Kidney (tissue), 13 donors: ENCODE measurements at regions not wholly inside any gene's neighbourhood (a gene's known extent, or its start where the extent isn't known, plus 50 kb on each side); places are given as distances from the start of the nearest gene placed in this dataset.

ENCODE experiments used
- DNase-seq, 5 donors: peaks; one replicate each; pipeline ENCODE4 v3.0.0-alpha.2; 2013 to 2020
- FAIRE-seq: peaks from 2 replicates; lab custom pipeline; 2012; peaks lifted over from hg19 to GRCh38; lab: Jason Lieb, UNC
- H3K27ac ChIP-seq, 2 donors: one replicate each; pipeline ENCODE4 v1.7.0; 2013; ENCODE audit warnings: low read depth in 2 of 2, low read length in 2 of 2, inconsistent platforms in 1 of 2
- H3K27me3 ChIP-seq: one replicate; pipeline ENCODE4 v1.7.1; 2013; ENCODE audit warnings: low read length, inconsistent platforms; ENCODE audit not compliant: control insufficient read depth, insufficient read depth
- H3K36me3 ChIP-seq, 3 donors: one replicate each; pipeline versions ENCODE4 v1.7.0 to v1.7.1; 2013; ENCODE audit warnings: low read length in 3 of 3, control low read depth in 1 of 3, inconsistent platforms in 1 of 3; ENCODE audit not compliant: insufficient read depth in 3 of 3, control insufficient read depth in 2 of 3
- H3K4me1 ChIP-seq, 3 donors: one replicate each; pipeline versions ENCODE4 v1.7.0 to v1.7.1; 2013; ENCODE audit warnings: low read length in 3 of 3, inconsistent platforms in 1 of 3, low read depth in 1 of 3; ENCODE audit not compliant: control insufficient read depth in 2 of 3, insufficient read depth in 2 of 3
- H3K4me3 ChIP-seq, 3 donors: one replicate each; pipeline versions ENCODE4 v1.7.0 to v1.8.1; 2013; ENCODE audit warnings: low read length in 3 of 3, control low read depth in 1 of 3, inconsistent platforms in 1 of 3
- H3K9ac ChIP-seq, 3 donors: one replicate each; pipeline versions ENCODE4 v1.7.0 to v1.7.1; 2013; ENCODE audit warnings: low read length in 3 of 3, control low read depth in 1 of 3, inconsistent platforms in 1 of 3
- H3K9me3 ChIP-seq, 3 donors: one replicate each; pipeline versions ENCODE4 v1.7.0 to v1.7.1; 2013; ENCODE audit warnings: low read length in 3 of 3, control low read depth in 1 of 3, inconsistent platforms in 1 of 3; ENCODE audit not compliant: control insufficient read depth in 2 of 3, insufficient read depth in 1 of 3
- intact Hi-C: fragments of 100-400 bp; cut with DNase I; formaldehyde crosslinking; loops from one replicate; pipeline ENCODE4 v1.11.1; 2022
- TF ChIP-seq, protein P1 (sequence below): IDR thresholded peaks from 3 replicates; pipeline ENCODE4 v1.5.1; 2012; ENCODE audit warnings: mild to moderate bottlenecking, moderate library complexity, borderline replicate concordance; ENCODE audit not compliant: insufficient read depth; ENCODE audit errors: extremely low read depth
- donor health status: control.
- donor health status: control.
- donor health status: control.
- donor health status: control.
- donor health status: control.
- donor health status: DM: yes; HTN: yes; CAD: no.
- donor health status: Normal renal cell carcinoma (clear cell type).

- no peak for FAIRE-seq
- no peaks in the 10 kb centered on the region for H3K9me3 ChIP-seq
- intact Hi-C loops: no loop called here
These were observed 249.9 kb downstream of the CBLN4 start for GRCh38 chr20:55755411-55755810.

GRCh38 chr20:55746723-55747122 is 258.6 kb downstream of the CBLN4 start:
- H3K4me1 ChIP-seq: no peaks in the 10 kb centered on the region
- no peaks in the 10 kb centered on the region for H3K27me3 ChIP-seq
- H3K9me3 ChIP-seq: no peaks in the 10 kb centered on the region
- H3K4me3 ChIP-seq: no peak overlapping the region
- TF ChIP-seq, protein P1, sequence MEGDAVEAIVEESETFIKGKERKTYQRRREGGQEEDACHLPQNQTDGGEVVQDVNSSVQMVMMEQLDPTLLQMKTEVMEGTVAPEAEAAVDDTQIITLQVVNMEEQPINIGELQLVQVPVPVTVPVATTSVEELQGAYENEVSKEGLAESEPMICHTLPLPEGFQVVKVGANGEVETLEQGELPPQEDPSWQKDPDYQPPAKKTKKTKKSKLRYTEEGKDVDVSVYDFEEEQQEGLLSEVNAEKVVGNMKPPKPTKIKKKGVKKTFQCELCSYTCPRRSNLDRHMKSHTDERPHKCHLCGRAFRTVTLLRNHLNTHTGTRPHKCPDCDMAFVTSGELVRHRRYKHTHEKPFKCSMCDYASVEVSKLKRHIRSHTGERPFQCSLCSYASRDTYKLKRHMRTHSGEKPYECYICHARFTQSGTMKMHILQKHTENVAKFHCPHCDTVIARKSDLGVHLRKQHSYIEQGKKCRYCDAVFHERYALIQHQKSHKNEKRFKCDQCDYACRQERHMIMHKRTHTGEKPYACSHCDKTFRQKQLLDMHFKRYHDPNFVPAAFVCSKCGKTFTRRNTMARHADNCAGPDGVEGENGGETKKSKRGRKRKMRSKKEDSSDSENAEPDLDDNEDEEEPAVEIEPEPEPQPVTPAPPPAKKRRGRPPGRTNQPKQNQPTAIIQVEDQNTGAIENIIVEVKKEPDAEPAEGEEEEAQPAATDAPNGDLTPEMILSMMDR: no peak
- DNase-seq (no peak), FAIRE-seq (no peak)
- H3K27ac ChIP-seq: no peak overlapping the region
- intact Hi-C loops: no loop called here
- H3K36me3 ChIP-seq: no peaks in the 10 kb centered on the region
- H3K9ac ChIP-seq: no peak overlapping the region

More at GRCh38 chr20:55755411-55755810, 249.9 kb downstream of the CBLN4 start:
- no peak overlapping the region for H3K27ac ChIP-seq
- no peaks in the 10 kb centered on the region for H3K4me1 ChIP-seq
- no peaks in the 10 kb centered on the region for H3K36me3 ChIP-seq
- H3K27me3 ChIP-seq: no peaks in the 10 kb centered on the region
- DNase-seq: no peak
- TF ChIP-seq, protein P1: no peak
- H3K9ac ChIP-seq: no peak overlapping the region
- no peak overlapping the region for H3K4me3 ChIP-seq

- H3K9ac ChIP-seq: no peak overlapping the region
- intact Hi-C loops: no loop called here
- DNase-seq (no peak), FAIRE-seq (no peak)
- TF ChIP-seq, protein P1: no peak
- H3K4me1 ChIP-seq: no peaks in the 10 kb centered on the region
- H3K27me3 ChIP-seq: no peaks in the 10 kb centered on the region
- no peak overlapping the region for H3K27ac ChIP-seq
- H3K4me3 ChIP-seq: no peak overlapping the region
- H3K36me3 ChIP-seq: no peaks in the 10 kb centered on the region
- no peaks in the 10 kb centered on the region for H3K9me3 ChIP-seq
These were observed 259.5 kb downstream of the CBLN4 start for GRCh38 chr20:55745840-55746239.

DNA sequence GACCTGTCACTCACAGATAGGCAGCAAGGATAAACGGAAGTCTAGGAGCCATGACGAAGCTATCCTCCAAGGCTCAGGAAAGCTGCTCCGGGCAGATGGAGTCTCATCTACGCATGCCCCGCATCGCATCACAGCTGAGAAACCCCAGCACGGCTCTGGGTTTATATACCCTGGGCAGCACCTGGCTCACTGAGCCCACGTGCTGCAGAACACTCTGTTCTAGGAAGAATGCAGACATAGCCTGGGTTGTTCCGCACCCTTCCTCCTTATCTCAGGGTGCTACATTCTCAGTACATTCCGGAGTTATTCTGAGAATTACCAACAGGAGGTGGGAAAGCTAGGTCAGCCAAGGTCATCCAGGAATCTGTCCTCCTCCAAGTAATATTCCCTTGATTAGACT is 260.4 kb downstream of the CBLN4 start:
- Histone ChIP-seq H3K27me3 (no peaks in the 10 kb centered on the region), H3K9me3 (no peaks in the 10 kb centered on the region), H3K36me3 (no peaks in the 10 kb centered on the region), H3K27ac (no peak overlapping the region), H3K4me3 (no peak overlapping the region), H3K4me1 (no peaks in the 10 kb centered on the region), H3K9ac (no peak overlapping the region)
- DNase-seq (no peak), FAIRE-seq (no peak)
- intact Hi-C loops: no loop called here
- TF ChIP-seq, protein P1: no peak
